SK-N-SH treated with all-trans-retinoic acid at 6 μM for 48 hours (cell line): ENCODE measurements at regions not wholly inside any gene's neighbourhood (a gene's known extent, or its start where the extent isn't known, plus 50 kb on each side); places are given as distances from the start of the nearest gene placed in this dataset.
A peak's percentile ranks its signal among the peaks of the same experiment; 100 is the strongest.

Experiments
- ATAC-seq: fragments of 200-7000 bp; cut with Tn5 transposase; 3 replicates; pipeline ENCODE4 v1.9.1; 2020; ENCODE audit warnings: mild to moderate bottlenecking, moderate library complexity
- ARNTL ChIP-seq: fragments of 450-650 bp; formaldehyde crosslinking; IDR thresholded peaks from 2 replicates; pipeline ENCODE4 v1.5.0; 2020; ENCODE audit warnings: low read depth, mild to moderate bottlenecking, moderate library complexity, borderline replicate concordance
- BACH2 ChIP-seq: fragments of 250-450 bp; sonication (Bioruptor Pico); IDR thresholded peaks from 2 replicates; pipeline ENCODE4 v1.9.0; 2021; ENCODE audit warnings: mild to moderate bottlenecking, borderline replicate concordance
- CREB5 ChIP-seq: fragments of 250-450 bp; sonication (Bioruptor Pico); IDR thresholded peaks from 2 replicates; pipeline ENCODE4 v1.5.1; 2020; ENCODE audit warnings: low read depth, mild to moderate bottlenecking, moderate library complexity
- CSDC2 ChIP-seq: fragments of 250-450 bp; sonication (Bioruptor Pico); IDR thresholded peaks from 2 replicates; pipeline ENCODE4 v1.5.0; 2020; ENCODE audit warnings: mild to moderate bottlenecking, moderate library complexity
- CSRNP3 ChIP-seq: fragments of 250-450 bp; sonication (Bioruptor Pico); IDR thresholded peaks from 2 replicates; pipeline ENCODE4 v1.5.1; 2021; ENCODE audit warnings: mild to moderate bottlenecking, moderate library complexity
- ESRRG ChIP-seq: fragments of 250-450 bp; sonication (Bioruptor Pico); IDR thresholded peaks from 2 replicates; pipeline ENCODE4 v1.6.1; 2021; ENCODE audit warnings: mild to moderate bottlenecking
- GLIS3 ChIP-seq: fragments of 250-450 bp; sonication (Bioruptor Pico); IDR thresholded peaks from 2 replicates; pipeline ENCODE4 v1.5.0; 2020; ENCODE audit warnings: mild to moderate bottlenecking, moderate library complexity
- ISL1 ChIP-seq: fragments of 250-450 bp; sonication (Bioruptor Pico); IDR thresholded peaks from 2 replicates; pipeline ENCODE4 v2.1.2; 2022; ENCODE audit warnings: mild to moderate bottlenecking, moderate library complexity
- POU6F1 ChIP-seq: fragments of 250-450 bp; sonication (Bioruptor Pico); IDR thresholded peaks from 2 replicates; pipeline ENCODE4 v1.8.0; 2021; ENCODE audit warnings: low read depth, mild to moderate bottlenecking, moderate library complexity, borderline replicate concordance
- PPARA ChIP-seq: fragments of 250-450 bp; sonication (Bioruptor Pico); IDR thresholded peaks from 2 replicates; pipeline ENCODE4 v1.5.0; 2020; ENCODE audit warnings: mild to moderate bottlenecking, borderline replicate concordance
- RARB ChIP-seq: fragments of 250-450 bp; sonication (Bioruptor Pico); IDR thresholded peaks from 2 replicates; pipeline ENCODE4 v1.8.0; 2021; ENCODE audit warnings: mild to moderate bottlenecking, moderate library complexity
- SNAI2 ChIP-seq: fragments of 250-450 bp; sonication (Bioruptor Pico); IDR thresholded peaks from 2 replicates; pipeline ENCODE4 v1.5.0; 2020; ENCODE audit warnings: mild to moderate bottlenecking, moderate library complexity
- TCF4 ChIP-seq: fragments of 250-450 bp; sonication (Bioruptor Pico); IDR thresholded peaks from 2 replicates; pipeline ENCODE4 v1.8.0; 2021; ENCODE audit warnings: mild to moderate bottlenecking, moderate library complexity, borderline replicate concordance
- TOX ChIP-seq: fragments of 250-450 bp; sonication (Bioruptor Pico); IDR thresholded peaks from 2 replicates; pipeline ENCODE4 v1.8.0; 2021; ENCODE audit warnings: mild to moderate bottlenecking, moderate library complexity, borderline replicate concordance
- TSHZ2 ChIP-seq: fragments of 250-450 bp; sonication (Bioruptor Pico); IDR thresholded peaks from 2 replicates; pipeline ENCODE4 v1.5.0; 2020; ENCODE audit warnings: mild to moderate bottlenecking, moderate library complexity
- ZC3H10 ChIP-seq: fragments of 250-450 bp; sonication (Bioruptor Pico); IDR thresholded peaks from 2 replicates; pipeline ENCODE4 v1.5.1; 2021; ENCODE audit warnings: mild to moderate bottlenecking, moderate library complexity
- ZFP3 ChIP-seq: fragments of 250-450 bp; sonication (Bioruptor Pico); IDR thresholded peaks from 2 replicates; pipeline ENCODE4 v1.5.0; 2020; ENCODE audit warnings: mild to moderate bottlenecking, moderate library complexity
- ZNF565 ChIP-seq: fragments of 450-650 bp; formaldehyde crosslinking; conservative IDR thresholded peaks from 2 replicates; pipeline ENCODE4 v1.5.0; 2020; ENCODE audit warnings: low read depth, mild to moderate bottlenecking, moderate library complexity
- ZNF70 ChIP-seq: fragments of 450-650 bp; formaldehyde crosslinking; IDR thresholded peaks from 2 replicates; pipeline ENCODE4 v1.5.0; 2020; ENCODE audit warnings: mild to moderate bottlenecking, moderate library complexity
- ZNF8 ChIP-seq: fragments of 450-650 bp; formaldehyde crosslinking; IDR thresholded peaks from 2 replicates; pipeline ENCODE4 v1.5.0; 2020; ENCODE audit warnings: mild to moderate bottlenecking, moderate library complexity

- ATAC-seq, result no peak; the same call in 2 of the 3 replicates
- TF ChIP-seq ESRRG (CRISPR knock-in tag), result no peak
- TF ChIP-seq ZNF70 (CRISPR knock-in tag), result no peak
- TF ChIP-seq CSDC2, result no peak
- no peak for TF ChIP-seq ZNF8
- no peak for TF ChIP-seq ZC3H10 (CRISPR knock-in tag)
- TF ChIP-seq RARB (CRISPR knock-in tag), result no peak
- TF ChIP-seq TOX (CRISPR knock-in tag), result no peak
- peak; percentile 61; the same call in 1 of the 2 replicates for TF ChIP-seq TCF4 (CRISPR knock-in tag)
- TF ChIP-seq BACH2 (CRISPR knock-in tag), result no peak
- TF ChIP-seq CSRNP3 (CRISPR knock-in tag), result no peak
- no peak for TF ChIP-seq CREB5 (CRISPR knock-in tag)
- no peak for TF ChIP-seq PPARA (CRISPR knock-in tag)
- TF ChIP-seq ARNTL, result no peak
- TF ChIP-seq POU6F1, result no peak
- no peak for TF ChIP-seq ZFP3 (CRISPR knock-in tag)
- no peak for TF ChIP-seq ZNF565 (CRISPR knock-in tag)
- TF ChIP-seq TSHZ2 (CRISPR knock-in tag), result 0 out of 2 replicates have a peak, but pooled peaks have one; percentile 42
- no peak for TF ChIP-seq SNAI2
Observed at GRCh38 chr3:151550642-151551041, 89.8 kb upstream of the IGSF10 start.

GRCh38 chr3:151550025-151550618 is 89.3 kb upstream of the IGSF10 start:
- no peak for ATAC-seq
- no peak for TF ChIP-seq TCF4 (CRISPR knock-in tag)
- TF ChIP-seq ISL1 (CRISPR knock-in tag), result no peak
- TF ChIP-seq CREB5 (CRISPR knock-in tag), result no peak
- TF ChIP-seq RARB (CRISPR knock-in tag), result no peak
- no peak for TF ChIP-seq CSRNP3 (CRISPR knock-in tag)
- no peak for TF ChIP-seq ESRRG (CRISPR knock-in tag)
- no peak for TF ChIP-seq GLIS3 (CRISPR knock-in tag)

- TF ChIP-seq CSDC2 (no peak), ISL1 (CRISPR knock-in tag) (no peak), RARB (CRISPR knock-in tag) (no peak), CREB5 (CRISPR knock-in tag) (no peak), GLIS3 (CRISPR knock-in tag) (no peak), ZNF8 (no peak)
- TF ChIP-seq, all 23 proteins: peak for 0
- ATAC-seq, result no peak
Observed at GRCh38 chr3:151548195-151548594, 87.3 kb upstream of the IGSF10 start.
